Peyer's patch (tissue), 4 donors: ENCODE measurements at regions not wholly inside any gene's neighbourhood (a gene's known extent, or its start where the extent isn't known, plus 50 kb on each side); places are given as distances from the start of the nearest gene placed in this dataset.

Source experiments
- POLR2A ChIP-seq, 2 donors: fragments of 450-650 bp; IDR thresholded peaks; one replicate each; pipeline ENCODE4 v1.5.1; 2017; ENCODE audit warnings: antibody characterized with exemption in 2 of 2, mild to moderate bottlenecking in 2 of 2, moderate library complexity in 2 of 2
- TF ChIP-seq, protein P1 (sequence below), 6 experiments: fragments of 450-650 bp in 4 of 6; fragments of 200-600 bp in 2 of 6; sonication (generic) in 1 of 6; IDR thresholded peaks; one replicate each; pipeline ENCODE4 v1.5.1; 2017 to 2019; ENCODE audit warnings: antibody characterized with exemption in 6 of 6, mild to moderate bottlenecking in 3 of 6, moderate library complexity in 1 of 6

DNA sequence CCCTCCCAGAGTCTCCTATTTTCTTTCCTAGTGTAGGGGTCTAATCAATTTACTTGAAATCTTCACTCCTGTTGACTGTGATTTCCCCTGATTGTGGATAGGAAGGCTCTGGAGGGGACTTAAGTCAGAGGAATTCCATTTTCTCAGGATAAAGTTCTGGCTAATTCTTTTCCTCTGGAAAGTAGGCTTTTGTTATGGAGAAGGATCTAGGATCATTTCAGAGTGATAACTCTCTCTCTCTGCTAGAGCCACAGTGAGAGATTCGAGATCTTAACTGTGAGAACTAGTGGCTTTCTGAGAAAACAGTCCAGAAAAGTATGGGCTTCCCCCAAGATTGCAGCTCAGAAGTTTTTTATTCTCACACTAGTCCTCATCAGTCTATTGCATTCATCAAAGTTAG is 163.9 kb upstream of the TFPI start:
- TF ChIP-seq, protein P1, sequence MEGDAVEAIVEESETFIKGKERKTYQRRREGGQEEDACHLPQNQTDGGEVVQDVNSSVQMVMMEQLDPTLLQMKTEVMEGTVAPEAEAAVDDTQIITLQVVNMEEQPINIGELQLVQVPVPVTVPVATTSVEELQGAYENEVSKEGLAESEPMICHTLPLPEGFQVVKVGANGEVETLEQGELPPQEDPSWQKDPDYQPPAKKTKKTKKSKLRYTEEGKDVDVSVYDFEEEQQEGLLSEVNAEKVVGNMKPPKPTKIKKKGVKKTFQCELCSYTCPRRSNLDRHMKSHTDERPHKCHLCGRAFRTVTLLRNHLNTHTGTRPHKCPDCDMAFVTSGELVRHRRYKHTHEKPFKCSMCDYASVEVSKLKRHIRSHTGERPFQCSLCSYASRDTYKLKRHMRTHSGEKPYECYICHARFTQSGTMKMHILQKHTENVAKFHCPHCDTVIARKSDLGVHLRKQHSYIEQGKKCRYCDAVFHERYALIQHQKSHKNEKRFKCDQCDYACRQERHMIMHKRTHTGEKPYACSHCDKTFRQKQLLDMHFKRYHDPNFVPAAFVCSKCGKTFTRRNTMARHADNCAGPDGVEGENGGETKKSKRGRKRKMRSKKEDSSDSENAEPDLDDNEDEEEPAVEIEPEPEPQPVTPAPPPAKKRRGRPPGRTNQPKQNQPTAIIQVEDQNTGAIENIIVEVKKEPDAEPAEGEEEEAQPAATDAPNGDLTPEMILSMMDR (IDR thresholded peaks at IDR 0.05), result no peak
- no peak for TF ChIP-seq POLR2A (IDR thresholded peaks at IDR 0.05)
